NCI-H82 treated with DMSO at 0.1 percent for 48 hours (cell line): ENCODE measurements at regions not wholly inside any gene's neighbourhood (a gene's known extent, or its start where the extent isn't known, plus 50 kb on each side); places are given as distances from the start of the nearest gene placed in this dataset.
A peak's percentile ranks its signal among the peaks of the same experiment; 100 is the strongest.
"Not testable (repeated sequence)": the region's sequence is repeated elsewhere in the genome, so short reads cannot be mapped to it uniquely, and the experiment has no call there.

Source experiments
- DNase-seq: peaks from one replicate; lab custom pipeline; 2025; ENCODE audit not compliant: unreplicated experiment; lab: John Stamatoyannopoulos, UW

- no peak for DNase-seq
Observed at GRCh38 chr16:87114832-87115231, 202.4 kb downstream of the C16orf95 start.

DNA sequence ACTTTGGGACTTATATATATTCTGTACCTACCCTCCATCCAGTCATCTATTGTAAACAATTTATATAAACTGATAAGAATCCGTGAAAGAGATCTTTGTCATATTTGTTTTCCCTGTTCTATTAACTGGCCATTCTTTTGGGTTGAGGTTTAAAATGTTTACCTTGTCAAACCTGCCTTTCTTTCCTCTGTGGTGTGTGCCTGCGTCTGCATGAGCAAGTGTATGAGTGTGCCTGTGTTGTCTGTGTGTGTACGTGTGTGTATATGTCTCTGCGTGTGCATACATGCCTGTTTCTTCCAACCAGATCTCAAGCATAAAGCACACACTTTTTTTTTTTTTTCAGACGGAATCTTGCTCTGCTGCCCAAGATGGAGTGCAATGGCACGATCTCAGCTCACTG, 201.5 kb downstream of the C16orf95 start:
- DNase-seq: no peak

DNA sequence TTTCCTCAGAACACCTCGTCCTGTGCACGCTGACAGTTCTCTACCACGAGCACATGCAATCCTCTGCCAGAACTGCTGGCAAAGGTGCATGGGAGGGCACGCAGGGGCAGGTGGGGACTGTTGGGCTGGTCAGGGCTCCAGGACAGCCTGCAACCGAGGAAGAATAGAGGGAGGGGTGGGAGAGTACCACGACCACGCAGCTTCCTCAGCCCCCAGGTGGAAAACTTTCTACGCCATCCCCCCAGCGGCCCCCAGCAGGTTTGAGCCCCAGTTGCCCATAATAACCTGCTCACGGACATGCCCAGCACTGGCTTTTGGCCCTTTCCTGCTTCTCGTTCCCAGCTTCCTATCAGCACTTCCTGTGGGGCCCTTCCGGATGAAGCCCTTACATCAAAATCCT, 199.3 kb downstream of the C16orf95 start:
- DNase-seq: no peak

DNA sequence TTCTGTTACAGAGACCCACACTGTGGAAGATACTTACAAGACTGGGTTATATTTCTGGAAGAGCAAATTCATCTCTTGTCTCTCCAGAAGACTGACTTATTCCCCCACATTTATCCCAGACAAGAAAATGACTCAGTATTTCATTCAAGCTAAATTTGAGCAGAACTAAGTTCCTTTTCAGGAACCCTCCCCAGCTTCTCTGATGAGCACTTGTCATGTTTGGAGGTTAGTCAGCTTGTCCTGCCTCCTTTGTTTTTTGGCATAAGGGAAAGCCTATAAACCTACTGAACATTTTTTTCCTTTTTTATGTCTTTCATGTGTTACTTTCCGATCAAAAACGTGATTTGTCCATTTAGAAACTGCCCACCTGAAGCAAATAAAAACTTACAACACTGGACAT, 198.0 kb downstream of the C16orf95 start:
- DNase-seq: no peak

GRCh38 chr16:87119748-87120147, 197.4 kb downstream of the C16orf95 start:
- no peak for DNase-seq

GRCh38 chr16:87121816-87122215, 195.4 kb downstream of the C16orf95 start:
- no peak for DNase-seq

DNA sequence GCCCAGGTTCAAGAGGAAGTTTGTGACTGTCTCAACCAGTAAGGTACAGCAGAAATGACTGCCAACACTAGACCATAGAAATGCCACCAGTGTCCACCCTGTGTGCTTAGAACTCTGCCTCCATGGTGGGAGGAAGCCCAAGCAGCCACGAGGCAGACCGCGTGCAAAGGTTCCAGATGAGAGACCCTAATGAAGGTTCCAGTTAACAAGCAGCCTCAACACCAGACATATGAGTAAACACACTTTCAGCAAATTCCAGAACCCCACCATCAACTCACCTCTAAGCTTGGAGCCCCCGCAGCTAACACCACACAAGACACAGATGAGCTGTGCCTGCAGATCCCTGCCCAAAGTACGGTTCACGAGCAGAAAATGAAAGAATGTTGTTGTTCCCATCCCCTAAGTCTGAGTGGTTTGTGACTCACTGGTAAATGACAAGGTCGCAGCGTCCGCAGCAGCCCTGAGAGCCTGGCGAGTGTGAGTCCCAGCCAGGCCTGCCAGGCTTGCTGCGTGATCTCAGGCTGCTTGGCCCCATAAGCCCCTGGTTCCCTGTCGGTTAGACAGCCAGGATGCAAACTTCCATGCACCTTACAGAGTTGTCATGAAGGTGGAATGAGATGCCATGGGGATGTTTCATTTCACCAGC, 193.7 kb downstream of the C16orf95 start:
- no peak for DNase-seq

DNA sequence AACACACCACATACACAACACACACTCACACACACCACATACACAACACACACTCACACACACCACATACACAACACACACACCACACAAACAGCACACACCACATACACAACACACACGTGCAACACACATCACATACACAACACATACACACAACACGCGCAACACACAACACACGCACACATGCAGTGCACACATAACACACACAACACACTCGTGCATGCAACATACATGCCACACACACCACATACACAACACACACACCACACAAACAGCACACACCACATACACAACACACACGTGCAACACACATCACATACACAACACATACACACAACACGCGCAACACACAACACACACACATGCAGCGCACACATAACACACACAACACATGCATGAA, 192.8 kb downstream of the C16orf95 start:
- DNase-seq: not testable (repeated sequence)

GRCh38 chr16:87125206-87126155, 191.7 kb downstream of the C16orf95 start:
- peak; percentile 13 for DNase-seq

DNA sequence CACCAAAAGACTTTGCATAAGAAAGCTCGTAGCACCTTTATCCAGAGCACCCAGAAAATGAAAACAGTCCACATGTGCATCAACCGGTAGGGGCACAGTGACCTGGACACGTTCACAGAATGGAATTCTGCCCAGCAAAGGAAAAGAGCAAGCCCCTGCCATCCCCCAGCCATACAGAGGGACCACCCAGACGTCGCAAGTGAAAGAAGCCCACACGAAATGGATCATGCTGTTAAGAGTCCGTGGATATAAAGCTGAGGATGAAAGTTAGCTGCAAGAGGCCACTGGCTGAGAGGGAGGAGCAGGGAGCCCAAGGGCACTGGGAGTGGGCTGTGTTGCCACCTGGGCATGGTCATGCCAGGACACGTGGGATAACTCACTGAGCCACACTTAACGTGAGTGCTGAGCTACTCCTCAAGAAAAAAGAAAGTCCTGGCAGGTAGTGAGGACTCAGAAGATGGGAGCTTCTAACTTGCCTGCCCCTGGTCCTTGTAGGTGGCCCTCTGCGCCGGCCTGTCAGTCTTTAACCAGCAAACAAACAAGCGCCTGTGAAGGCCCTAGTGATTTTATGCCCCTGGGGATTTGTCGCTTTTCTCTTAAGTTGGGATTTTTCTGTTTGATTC, 190.7 kb downstream of the C16orf95 start:
- no peak for DNase-seq

DNA sequence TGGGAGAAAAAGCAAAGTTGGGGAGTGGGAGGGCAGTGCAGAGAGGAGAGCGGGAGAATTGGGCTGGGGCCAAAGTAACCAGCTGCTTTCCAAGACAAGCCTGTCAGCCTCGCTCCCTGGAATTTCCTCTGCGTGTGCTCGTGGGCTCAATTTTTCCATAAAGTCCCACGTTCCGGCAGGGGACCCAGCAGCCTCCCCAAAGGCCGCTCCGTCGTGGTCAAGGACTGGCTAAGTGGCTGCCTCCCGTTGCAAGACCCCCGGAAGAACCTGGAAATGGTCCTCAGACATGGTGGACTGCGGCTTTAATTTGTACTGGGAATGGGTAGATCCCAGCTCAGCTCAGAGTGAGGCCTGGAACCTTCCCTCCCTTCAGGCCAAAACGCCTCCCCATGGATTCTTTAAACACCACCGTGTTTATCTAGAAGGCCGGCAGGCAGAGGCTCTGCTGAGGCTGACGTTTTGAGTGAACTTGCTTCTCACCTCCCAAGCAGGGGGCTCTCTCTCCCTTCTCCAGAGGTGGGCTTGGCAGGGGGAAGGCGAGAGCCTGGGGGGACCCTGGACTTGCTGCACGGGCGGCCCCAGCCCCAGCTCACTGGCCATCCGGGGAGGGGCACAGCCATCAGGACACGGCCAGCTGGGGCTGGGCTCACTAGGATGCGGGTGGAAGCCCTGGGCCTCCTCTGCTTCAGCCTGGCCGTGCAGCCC, 190.0 kb downstream of the C16orf95 start:
- DNase-seq: no peak

DNA sequence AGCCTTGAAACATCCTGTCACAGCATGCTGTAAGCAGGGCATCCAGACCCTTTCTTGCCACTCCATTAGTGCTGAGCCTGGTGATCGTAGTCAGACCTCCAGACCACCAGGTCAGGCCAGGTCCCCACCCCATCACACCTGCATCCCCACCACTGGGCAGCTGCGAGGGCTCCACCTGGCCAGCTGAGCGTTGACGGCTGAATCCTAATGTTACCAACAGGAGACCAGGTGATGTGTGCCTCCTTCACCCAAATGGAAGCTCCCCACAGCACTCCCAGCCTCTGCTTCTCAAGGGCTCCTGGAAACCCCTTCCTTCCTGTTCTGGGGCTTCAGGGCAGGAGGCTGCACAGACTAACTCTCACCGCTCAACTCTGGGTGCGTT, 189.4 kb downstream of the C16orf95 start:
- no peak for DNase-seq

DNA sequence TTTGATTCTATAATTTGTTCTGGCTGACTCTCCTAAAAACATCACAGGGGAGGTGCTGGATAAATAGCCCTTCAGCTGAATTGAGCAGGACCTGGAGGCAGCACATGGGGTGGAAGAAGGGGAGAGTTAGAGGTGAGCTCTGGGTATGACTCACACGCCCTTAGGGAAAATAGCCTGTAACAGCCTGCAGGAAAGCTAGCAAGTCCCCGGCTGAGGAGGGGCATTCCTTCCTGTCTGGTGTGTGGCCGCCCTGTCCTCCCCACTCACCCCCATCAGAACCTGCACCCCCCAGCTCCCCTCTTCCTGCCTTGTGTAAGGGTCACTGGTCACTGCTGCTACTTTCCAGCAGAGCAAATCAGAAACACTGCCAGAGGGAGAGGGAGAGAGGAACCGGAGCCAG, 187.4 kb downstream of the C16orf95 start:
- DNase-seq: no peak

- DNase-seq: no peak
Observed at GRCh38 chr16:87131061-87131995, 185.9 kb downstream of the C16orf95 start.

DNA sequence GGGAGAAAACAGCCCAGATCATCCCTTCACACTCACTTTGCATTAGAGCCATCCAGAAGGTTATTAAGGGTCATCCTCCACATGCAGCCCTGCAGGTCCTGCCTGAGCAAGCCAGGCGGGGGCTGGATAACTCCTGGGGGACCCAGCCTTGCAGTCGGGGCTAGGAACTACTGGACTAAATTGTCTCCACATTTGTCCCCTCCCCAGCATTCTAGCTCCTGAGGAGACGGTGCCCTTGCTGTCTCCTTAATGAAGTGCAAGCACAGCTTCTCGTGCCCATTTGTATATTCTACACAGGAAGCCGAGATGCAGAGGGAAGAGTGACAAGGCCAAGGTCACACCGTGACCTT, 185.2 kb downstream of the C16orf95 start:
- DNase-seq: no peak

DNA sequence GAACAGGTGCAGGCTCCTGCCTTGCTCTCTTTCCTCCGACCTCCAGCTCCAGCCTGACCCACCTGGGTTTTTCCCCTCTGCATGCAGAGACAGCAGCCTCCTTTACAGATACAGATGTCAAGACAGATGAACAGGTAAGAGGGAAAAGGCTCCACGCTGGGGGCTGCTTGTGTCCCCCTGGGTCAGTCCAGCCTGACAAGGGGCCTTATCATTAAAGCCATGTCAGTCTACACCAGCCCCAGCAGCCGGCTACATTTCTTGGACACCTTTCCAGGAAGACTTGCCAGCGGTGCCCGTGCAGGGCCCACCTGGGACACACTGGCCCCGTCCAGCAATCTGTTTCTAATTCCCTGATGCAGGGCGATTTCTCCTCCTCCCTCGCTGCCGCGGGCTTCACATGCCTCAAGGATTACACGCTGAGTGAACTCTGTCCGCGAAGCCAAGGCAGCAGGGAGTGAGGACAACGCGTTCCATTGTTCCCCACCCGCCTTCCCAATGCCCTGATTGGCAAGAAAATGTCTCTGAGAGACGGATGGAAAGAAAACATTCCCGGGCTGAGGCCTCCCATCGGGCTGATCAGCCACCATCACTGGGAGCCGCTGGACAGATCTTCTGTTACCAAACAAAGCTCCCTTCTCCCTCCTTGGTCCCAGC, 184.7 kb downstream of the C16orf95 start:
- DNase-seq: no peak

DNA sequence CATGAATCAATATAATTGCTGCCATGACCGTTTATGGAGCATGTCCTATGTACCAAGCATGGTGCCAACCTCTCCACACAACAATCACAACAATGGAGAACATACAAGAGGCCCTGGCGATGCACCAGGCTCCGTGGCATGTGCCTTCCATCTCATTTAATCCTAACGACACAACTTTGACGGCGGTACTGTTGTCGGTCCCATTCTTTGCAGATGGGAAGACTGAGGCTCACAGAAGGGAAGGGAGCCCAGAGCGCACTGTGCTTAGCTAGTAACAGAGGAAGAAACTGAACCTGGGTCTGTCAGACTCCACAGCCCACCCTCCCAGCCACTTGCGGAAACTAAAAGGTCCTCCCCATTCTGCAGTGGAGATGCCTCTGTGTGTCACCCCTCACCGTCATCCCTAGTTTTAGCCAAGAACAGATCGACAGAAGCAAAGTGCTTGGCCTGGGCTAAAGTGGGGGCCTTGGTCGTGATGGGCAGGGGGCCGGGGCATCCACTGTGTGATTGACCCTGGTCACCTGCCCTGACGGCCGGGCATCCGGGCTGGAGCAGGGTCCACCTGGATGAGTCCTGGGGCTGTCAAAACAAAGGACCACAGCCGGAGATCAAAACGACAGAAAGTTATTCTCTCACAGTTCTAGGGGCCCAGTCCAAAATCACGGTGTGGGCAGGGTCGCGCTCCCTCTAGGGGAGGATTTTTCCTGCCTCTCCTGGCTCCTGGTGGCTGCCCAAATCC, 183.9 kb downstream of the C16orf95 start:
- no peak for DNase-seq

DNA sequence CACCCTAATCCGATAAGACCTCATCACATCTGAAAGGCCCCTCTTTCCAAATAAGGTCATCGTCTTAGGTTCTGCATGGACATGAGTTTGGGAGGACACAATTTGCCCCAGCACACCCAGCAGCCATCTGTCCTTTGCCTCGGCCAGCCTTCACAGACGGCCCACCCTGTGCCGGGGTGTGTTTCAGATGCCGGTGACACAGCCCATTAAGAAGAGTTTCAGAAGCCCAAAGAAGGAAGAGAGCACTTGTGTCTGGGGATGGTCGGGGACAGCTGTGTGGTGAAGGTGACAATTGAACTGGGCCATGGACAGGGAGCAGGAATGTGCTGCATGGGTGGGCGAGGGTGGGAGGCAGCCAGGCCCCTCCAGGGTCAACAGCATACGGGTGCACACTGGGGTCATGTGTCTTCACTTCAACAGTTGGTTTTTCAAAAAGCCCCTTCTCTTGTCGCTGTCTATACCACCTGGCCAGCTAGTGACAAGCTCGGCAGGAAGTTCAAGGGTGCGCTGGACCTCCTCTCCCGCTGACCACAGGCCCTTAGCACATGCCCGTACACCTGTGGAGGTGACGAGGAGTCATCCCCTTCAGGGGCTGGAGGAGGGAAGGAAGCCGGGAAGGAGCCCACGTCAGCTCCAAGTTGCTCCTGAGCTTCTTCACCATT, 183.1 kb downstream of the C16orf95 start:
- no peak for DNase-seq

DNA sequence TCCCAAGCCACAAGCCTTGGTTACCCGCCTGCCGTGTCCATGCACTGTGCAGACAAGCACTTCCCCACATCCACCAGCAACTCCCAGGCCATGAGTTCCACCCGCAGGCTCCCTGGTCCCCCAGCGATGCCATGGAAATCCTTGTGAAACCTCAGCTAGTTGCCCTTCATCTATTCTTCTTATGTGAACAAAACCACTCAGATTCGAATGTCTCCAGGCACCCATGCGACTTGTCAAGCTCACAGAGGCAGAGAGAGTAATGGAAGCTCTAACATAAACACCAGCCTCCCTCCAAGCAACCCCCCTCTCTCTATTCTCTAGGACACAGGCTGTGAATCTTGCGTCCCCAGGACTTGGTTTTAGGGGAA, 182.6 kb downstream of the C16orf95 start:
- DNase-seq: no peak
